ENCODE measurements at regions not wholly inside any gene's neighbourhood (a gene's known extent, or its start where the extent isn't known, plus 50 kb on each side); places are given as distances from the start of the nearest gene placed in this dataset.

GRCh38 chr4:124932447-124932846, 219.9 kb upstream of the ANKRD50 start:
- Histone ChIP-seq H3K27ac (ENCODE audit: low read depth, low read length) (no peak overlapping the region), H3K14ac (ENCODE audit: insufficient read length) (no peak overlapping the region), H3K27me3 (replicated peaks in 1 of 4; ENCODE audit: control insufficient read depth in 3 of 4, extremely low read depth in 1 of 4, insufficient read depth in 3 of 4, low read length in 3 of 4) (peaks cover 0 to 1% (median 0%) of the 10 kb centered on the region in 4 experiments; a peak in 1 of 7 replicates), H3K56ac (replicated peaks; ENCODE audit: insufficient read length, low read depth, low read length) (no peak overlapping the region), H3K18ac (ENCODE audit: extremely low read depth, low read length) (no peak overlapping the region), H4K8ac (ENCODE audit: extremely low read depth, insufficient read depth, low read length) (no peak overlapping the region), H3K4me2 (ENCODE audit: insufficient read depth in 1 of 2, low read depth in 2 of 2, low read length in 2 of 2) (no peak overlapping the region), H3K4ac (replicated peaks; ENCODE audit: insufficient read length, low read depth, low read length) (no peak overlapping the region), H3K23ac (ENCODE audit: insufficient read length) (no peak overlapping the region), H2BK12ac (ENCODE audit: low read depth, low read length) (no peak overlapping the region), H3K79me2 (ENCODE audit: control insufficient read depth in 1 of 2, insufficient read depth in 2 of 2, low read length in 2 of 2) (no peaks in the 10 kb centered on the region), H2AK5ac (ENCODE audit: low read depth, low read length) (no peak overlapping the region), H3K4me3 (ENCODE audit: extremely low read depth in 1 of 4, insufficient read depth in 2 of 4, low read depth in 3 of 4, low read length in 4 of 4) (no peak overlapping the region), H2BK120ac (replicated peaks; ENCODE audit: low read depth, low read length) (no peak overlapping the region), H3K79me1 (ENCODE audit: low read depth, low read length) (no peaks in the 10 kb centered on the region), H3K4me1 (replicated peaks in 1 of 4; ENCODE audit: control insufficient read depth in 3 of 4, insufficient read depth in 4 of 4, low read length in 3 of 4) (peaks cover 0 to 5% (median 2%) of the 10 kb centered on the region in 4 experiments; a peak in 2 of 7 replicates), H2BK15ac (ENCODE audit: low read length) (no peak overlapping the region), H4K91ac (replicated peaks; ENCODE audit: insufficient read length, low read length) (no peak overlapping the region), H3K9me3 (ENCODE audit: insufficient read depth in 2 of 2, low read depth in 1 of 2, low read length in 1 of 2) (no peaks in the 10 kb centered on the region), H2AFZ (ENCODE audit: low read length) (no peak overlapping the region), H4K20me1 (replicated peaks in 1 of 2; ENCODE audit: control insufficient read depth in 1 of 2, insufficient read depth in 2 of 2, low read length in 2 of 2) (no peaks in the 10 kb centered on the region), H2BK5ac (ENCODE audit: low read depth, low read length) (no peak overlapping the region), H3K36me3 (ENCODE audit: control insufficient read depth in 2 of 4, insufficient read depth in 4 of 4, low read length in 3 of 4) (no peaks in the 10 kb centered on the region), H3K23me2 (ENCODE audit: low read depth, low read length) (no peaks in the 10 kb centered on the region), H4K5ac (ENCODE audit: insufficient read length, low read depth, low read length) (no peak overlapping the region), H2BK20ac (ENCODE audit: low read length) (no peak overlapping the region), H3K9ac (replicated peaks in 1 of 4; ENCODE audit: extremely low read depth in 1 of 4, low read depth in 3 of 4, low read length in 3 of 4) (no peak overlapping the region)
- DNase-seq (ENCODE audit: low read depth in 1 of 2, low spot score in 2 of 2) (no peak), FAIRE-seq (no peak)
- ChIA-PET CTCF (ENCODE audit: partially characterized antibody) (no interaction called here), POLR2A (ENCODE audit: partially characterized antibody) (no interaction called here)
- 92% methylated on average over 1 of the region's 1 CpG; no CpG with 5 or more reads in 1 of the 2 experiments for WGBS, 2 experiments (ENCODE audit: extremely low coverage in 1 of 2, insufficient coverage in 1 of 2, insufficient read length in 1 of 2, insufficient replicate concordance in 2 of 2, low coverage in 1 of 2, low lambda C conversion rate in 2 of 2, missing lambda C conversion rate in 1 of 2)
- TF ChIP-seq CEBPB (IDR thresholded peaks at IDR 0.05; ENCODE audit: low read depth, low read length) (no peak), SUZ12 (IDR thresholded peaks at IDR 0.05; ENCODE audit: low read length) (no peak), CBX8 (IDR thresholded peaks at IDR 0.05; ENCODE audit: borderline replicate concordance, low read depth, low read length) (no peak), RNF2 (IDR thresholded peaks at IDR 0.05; ENCODE audit: borderline replicate concordance, low read depth, low read length, missing control alignments, poor library complexity, severe bottlenecking) (no peak), SIN3A (conservative IDR thresholded peaks at IDR 0.05 in 1 of 2, IDR thresholded peaks at IDR 0.05 in 1 of 2; ENCODE audit: low read depth in 1 of 2, low read length in 2 of 2) (no peak), BCL11A (IDR thresholded peaks at IDR 0.05; ENCODE audit: low read depth in 2 of 2, low read length in 2 of 2) (no peak), RBBP5 (IDR thresholded peaks at IDR 0.05; ENCODE audit: borderline replicate concordance, low read depth, low read length) (no peak), CHD1 (IDR thresholded peaks at IDR 0.05; ENCODE audit: low read depth, low read length) (no peak), TAF7 (optimal IDR thresholded peaks at IDR 0.05; ENCODE audit: borderline replicate concordance, low read depth, low read length) (no peak)
- TF ChIP-seq, protein P1, sequence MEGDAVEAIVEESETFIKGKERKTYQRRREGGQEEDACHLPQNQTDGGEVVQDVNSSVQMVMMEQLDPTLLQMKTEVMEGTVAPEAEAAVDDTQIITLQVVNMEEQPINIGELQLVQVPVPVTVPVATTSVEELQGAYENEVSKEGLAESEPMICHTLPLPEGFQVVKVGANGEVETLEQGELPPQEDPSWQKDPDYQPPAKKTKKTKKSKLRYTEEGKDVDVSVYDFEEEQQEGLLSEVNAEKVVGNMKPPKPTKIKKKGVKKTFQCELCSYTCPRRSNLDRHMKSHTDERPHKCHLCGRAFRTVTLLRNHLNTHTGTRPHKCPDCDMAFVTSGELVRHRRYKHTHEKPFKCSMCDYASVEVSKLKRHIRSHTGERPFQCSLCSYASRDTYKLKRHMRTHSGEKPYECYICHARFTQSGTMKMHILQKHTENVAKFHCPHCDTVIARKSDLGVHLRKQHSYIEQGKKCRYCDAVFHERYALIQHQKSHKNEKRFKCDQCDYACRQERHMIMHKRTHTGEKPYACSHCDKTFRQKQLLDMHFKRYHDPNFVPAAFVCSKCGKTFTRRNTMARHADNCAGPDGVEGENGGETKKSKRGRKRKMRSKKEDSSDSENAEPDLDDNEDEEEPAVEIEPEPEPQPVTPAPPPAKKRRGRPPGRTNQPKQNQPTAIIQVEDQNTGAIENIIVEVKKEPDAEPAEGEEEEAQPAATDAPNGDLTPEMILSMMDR (IDR thresholded peaks at IDR 0.05; ENCODE audit: control extremely low read depth in 1 of 3, insufficient read depth in 1 of 3, low read depth in 1 of 3, low read length in 3 of 3): no peak

Measured in H1 (cell line).